ENCODE measurements at regions not wholly inside any gene's neighbourhood (a gene's known extent, or its start where the extent isn't known, plus 50 kb on each side); places are given as distances from the start of the nearest gene placed in this dataset.

GRCh38 chr11:113532697-113533424 lies 57.7 kb upstream of the DRD2 start:
- TF ChIP-seq POLR2AphosphoS5 (IDR thresholded peaks at IDR 0.05; ENCODE audit: low read depth) = no peak
- TF ChIP-seq CTCF (conservative IDR thresholded peaks at IDR 0.05; ENCODE audit: low read depth in 2 of 2) = peak; percentile 89 to 94
